ENCODE measurements at regions not wholly inside any gene's neighbourhood (a gene's known extent, or its start where the extent isn't known, plus 50 kb on each side); places are given as distances from the start of the nearest gene placed in this dataset.

DNA sequence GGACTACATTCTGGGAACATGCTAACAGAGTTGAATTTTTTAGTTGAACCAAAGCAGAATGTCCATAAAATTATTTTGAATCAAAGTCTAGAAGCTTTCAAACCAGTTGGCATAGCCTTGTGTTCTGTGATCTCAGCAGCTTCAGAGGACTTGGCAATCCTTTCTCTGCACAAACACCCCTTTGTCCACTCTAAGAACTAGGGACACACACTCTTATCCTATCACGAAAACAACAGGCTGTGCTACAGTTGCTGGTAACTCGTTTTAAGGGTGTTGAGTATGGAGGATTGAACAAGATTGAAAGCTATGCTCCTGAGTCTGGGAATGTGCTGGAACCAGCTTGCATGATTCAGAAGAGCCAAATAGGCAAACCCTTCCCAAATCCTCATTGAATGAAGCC is 76.4 kb upstream of the PRSS58 start:
- DNase-seq (ENCODE audit: low read depth): no peak

DNA sequence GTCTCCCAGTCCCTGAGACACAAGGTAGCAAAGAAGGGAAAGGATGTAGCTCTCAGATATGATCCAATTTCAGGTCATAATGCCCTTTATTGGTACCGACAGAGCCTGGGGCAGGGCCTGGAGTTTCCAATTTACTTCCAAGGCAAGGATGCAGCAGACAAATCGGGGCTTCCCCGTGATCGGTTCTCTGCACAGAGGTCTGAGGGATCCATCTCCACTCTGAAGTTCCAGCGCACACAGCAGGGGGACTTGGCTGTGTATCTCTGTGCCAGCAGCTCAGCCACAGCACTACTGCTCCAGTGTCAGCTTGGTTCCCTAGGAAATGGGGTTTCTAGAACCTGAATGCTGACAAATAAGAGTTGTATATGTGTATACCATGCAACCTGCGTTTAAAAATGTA is 74.6 kb upstream of the PRSS58 start:
- no peak for DNase-seq (ENCODE audit: low read depth)

DNA sequence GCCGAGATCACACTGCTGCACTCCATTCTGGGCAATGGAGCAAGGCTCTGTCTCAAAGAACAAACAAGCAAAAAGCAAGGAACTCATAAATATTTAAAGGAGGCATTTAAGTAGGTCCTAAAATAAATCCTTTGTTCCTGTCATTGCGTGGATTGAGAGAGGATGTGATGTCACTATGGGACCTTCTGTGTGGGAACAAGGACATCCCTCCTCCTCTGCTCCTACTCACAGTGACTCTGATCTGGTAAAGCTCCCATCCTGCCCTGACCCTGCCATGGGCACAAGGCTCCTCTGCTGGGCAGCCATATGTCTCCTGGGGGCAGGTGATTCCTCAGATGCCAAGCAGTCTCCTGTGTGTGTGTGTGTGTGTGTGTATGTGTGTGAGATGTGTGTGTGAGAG is 74.1 kb upstream of the PRSS58 start:
- no peak for DNase-seq (ENCODE audit: low read depth)

DNA sequence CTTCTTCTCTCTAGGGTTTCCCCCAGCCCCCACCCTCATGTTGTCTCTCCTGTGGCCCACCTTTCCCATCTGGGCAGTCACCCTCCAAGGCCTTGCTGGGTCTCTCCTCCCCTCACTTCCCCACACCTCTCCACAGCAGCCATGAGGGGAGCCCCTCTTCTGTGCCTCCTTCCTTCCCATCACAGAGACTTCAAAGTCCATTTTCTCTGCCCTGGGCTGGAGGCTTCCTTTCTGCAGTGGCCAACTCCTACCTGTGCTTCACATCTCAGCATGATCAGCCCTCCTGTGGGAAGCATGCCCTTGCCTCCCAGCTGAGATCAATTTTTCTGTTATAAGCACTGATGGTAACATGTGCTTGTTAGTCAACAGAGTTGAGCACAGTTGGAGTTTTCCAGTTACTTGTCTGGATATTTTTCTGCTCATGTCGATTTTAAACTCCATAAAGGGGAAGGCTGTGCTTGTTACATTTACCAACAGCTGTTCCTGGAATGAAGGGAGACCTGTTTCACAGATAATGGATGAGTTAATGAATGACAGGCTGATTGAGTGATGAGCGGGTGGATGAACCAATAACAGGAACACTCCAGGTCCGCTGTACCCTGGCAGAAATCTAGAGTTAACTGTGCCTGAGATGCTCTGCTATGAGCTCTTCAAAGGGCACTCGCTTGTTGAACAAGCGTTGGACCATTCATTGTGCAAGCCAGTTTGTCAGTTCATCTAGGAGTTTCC is 71.4 kb upstream of the PRSS58 start:
- DNase-seq (ENCODE audit: low read depth): no peak

DNA sequence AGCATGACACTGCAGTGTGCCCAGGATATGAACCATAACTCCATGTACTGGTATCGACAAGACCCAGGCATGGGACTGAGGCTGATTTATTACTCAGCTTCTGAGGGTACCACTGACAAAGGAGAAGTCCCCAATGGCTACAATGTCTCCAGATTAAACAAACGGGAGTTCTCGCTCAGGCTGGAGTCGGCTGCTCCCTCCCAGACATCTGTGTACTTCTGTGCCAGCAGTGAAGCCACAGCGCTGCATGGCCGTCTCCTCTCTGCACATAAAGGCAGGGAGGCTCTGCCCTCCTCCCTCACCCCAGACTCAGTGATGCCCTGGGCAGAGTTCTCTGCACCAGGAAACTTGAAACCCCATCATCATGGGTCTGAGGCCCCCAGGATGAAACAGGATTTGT is 70.7 kb upstream of the PRSS58 start:
- no peak for DNase-seq (ENCODE audit: low read depth)

DNA sequence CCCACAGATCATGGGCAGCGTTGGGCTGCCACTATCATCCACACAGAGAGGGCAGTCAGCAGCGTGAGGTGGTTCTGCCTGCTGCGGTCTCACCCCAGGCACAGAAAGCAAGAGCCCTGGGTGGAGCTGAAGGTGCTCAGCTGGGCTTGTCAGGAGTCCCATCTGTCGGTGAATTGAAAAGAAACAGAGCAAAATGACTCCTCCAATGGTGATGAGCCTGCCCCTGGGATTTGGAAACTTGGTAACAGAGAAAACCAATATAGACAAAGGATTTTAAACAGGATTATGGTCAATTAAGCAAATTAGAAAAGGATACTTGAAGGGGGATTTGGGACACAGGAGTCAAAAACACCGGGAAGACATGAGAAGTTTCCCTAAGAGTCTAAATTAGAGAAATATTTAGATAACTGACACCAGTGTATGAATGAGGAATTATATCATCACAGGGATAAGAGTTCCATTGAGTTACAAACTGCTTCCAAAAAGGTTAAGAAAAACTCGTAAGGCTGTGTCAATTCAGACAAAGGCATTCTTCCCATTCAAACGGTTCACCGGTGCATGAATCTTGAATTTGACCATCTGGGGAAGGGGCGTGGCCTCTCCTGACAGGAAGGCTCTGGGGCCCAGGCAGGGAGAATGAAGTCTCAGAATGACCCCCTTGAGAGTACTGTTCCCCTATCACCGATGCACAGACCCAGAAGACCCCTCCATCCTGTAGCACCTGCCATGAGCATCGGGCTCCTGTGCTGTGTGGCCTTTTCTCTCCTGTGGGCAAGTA is 70.0 kb upstream of the PRSS58 start:
- no peak for DNase-seq (ENCODE audit: low read depth)

DNA sequence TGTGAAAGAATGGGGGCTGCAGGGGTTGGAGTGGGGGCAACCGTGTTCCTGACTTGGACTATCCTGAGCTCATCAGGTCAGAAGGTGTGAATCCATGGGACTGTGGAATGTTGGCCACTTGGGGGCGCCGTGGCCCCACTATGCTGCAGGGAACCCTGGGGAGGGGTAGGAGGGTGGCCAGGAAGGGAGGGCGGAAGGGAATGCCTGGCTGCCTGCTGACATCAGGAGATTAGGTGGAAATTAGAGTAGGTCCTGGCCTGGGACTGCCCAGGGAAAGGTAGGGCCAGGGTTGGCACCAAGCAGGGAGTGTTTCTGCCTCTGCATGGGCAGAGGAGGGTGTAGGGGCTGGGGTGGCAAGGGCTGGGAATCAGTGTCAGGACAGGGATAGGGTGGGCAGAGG is 65.8 kb upstream of the PRSS58 start:
- DNase-seq (ENCODE audit: low read depth): no peak

DNA sequence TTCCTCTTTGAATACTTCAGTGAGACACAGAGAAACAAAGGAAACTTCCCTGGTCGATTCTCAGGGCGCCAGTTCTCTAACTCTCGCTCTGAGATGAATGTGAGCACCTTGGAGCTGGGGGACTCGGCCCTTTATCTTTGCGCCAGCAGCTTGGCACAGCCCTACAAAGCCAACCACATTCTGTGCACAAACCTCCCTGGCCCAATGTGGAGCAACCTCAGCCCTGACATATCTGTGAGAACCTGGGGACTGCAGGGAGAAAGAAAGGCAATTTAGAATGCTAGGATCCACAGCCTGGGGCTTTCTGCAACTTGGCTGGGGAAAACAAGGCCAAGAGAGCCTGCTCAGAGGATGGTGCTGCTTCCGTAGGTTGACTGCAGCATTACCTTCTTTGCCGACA is 63.5 kb upstream of the PRSS58 start:
- DNase-seq (ENCODE audit: low read depth): no peak

DNA sequence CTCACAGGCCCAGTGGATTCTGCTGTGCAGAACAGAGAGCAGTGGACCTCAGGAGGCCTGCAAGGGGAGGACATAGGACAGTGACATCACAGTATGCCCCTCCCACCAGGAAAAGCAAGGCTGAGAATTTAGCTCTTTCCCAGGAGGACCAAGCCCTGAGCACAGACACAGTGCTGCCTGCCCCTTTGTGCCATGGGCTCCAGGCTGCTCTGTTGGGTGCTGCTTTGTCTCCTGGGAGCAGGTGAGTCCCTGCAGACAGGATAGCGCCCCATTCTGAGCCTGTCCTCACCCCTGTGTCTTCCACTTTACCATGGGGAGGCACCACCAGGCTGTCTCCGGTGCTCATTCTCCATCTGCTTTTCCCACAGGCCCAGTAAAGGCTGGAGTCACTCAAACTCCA is 63.0 kb upstream of the PRSS58 start:
- no peak for DNase-seq (ENCODE audit: low read depth)

DNA sequence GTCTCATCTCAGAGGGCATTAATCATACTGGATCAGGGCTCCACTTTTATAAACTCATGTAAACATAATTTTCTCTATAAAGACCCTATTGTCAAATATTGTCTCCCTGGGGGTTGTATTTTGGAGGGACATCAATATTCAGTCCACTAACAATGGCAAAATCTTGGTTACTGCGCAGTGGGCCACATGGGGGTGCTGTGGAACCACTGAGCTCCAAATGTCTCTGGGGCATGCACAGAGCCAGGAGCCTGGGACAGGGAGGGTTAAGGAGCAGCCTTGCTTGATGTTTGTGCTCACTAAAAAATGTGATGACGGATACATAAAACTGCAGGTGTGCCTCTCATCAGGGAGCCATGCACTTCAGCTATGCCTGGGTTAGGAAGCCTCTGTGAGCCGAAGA is 62.1 kb upstream of the PRSS58 start:
- no peak for DNase-seq (ENCODE audit: low read depth)

DNA sequence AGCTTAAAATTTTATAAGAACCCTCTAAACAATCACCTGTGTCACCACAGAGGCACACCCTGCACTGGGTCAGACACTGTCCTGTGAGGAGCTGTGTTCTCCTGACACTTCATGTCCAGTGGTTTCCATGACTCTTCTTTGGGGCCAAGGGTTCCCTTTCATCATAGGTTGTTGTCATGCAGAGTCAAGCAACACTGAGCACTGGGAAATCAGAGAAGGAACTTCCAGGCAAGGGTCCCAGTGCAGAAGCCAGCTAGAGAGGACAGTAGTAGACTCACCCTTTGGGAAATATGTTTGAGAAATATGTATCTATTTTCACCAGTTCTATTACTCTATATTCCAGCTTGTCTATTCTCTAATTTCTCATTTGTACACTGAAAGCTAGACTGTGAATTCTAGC is 56.4 kb upstream of the PRSS58 start:
- DNase-seq (ENCODE audit: low read depth): no peak

DNA sequence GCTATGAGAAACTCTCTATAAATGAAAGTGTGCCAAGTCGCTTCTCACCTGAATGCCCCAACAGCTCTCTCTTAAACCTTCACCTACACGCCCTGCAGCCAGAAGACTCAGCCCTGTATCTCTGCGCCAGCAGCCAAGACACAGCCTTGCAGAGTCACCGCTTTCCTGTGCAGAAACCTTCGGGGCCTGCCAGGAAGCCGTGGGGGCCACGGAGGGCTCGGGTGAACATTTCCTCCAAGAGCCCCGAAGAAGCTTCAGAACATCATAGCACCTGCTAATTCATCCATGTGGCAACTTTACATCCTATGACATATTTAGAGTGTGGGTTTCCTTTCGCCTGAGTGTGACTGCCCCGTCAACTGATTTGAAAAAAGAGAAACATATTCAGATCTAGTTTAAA is 55.7 kb upstream of the PRSS58 start:
- no peak for DNase-seq (ENCODE audit: low read depth)

DNA sequence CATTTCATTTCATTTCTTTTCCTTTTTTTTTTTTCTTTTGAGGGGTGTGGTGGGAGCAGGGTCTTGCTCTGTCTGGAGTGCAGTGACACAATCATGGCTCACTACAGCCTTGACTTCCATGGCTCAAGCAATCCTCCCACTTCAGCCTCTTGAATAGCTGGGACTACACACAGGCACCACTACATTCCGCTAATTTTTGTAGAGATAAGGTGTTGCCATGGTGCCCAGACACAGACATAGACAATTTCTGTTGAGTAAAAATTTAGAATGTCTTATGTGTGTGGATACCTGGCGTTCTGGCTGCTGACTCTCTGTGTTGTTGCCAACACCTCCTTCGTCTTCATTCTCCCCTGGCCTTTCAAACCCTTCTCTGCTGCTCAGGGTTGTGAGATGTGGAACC is 54.0 kb upstream of the PRSS58 start:
- no peak for DNase-seq (ENCODE audit: low read depth)

DNA sequence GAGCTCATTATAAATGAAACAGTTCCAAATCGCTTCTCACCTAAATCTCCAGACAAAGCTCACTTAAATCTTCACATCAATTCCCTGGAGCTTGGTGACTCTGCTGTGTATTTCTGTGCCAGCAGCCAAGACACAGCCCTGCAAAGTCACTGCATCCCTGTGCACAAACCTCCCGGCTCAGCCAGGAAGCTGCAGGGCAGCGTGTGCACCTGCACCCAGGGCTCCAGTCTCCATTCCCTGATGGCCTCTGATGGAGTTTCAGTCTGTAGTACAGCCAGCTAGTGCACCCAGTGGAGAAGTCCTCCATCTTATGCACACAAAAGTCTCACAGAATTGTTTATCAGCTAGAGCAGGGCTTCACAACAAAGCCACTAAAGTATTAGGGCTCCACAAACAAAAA is 51.1 kb upstream of the PRSS58 start:
- DNase-seq (ENCODE audit: low read depth): no peak

DNA sequence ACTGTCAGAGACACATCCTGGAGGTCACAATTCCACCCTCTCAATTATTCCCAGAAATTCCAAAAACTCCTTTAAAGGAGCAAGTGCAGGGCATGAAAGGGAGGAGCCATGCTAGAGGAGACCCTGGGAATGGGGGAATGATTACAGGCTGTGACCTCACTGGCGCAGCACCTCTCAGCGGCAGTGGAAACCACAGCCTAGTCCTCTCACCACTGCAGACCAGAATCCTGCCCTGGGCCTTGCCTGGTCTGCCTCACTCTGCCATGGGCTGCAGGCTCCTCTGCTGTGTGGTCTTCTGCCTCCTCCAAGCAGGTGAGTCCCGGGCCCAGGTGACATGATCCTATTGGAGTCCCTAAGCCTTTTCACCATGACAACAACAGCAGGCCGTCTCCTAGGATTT is 50.5 kb upstream of the PRSS58 start:
- no peak for DNase-seq (ENCODE audit: low read depth)

All from activated gamma-delta T cell treated with anti-CD3 and anti-CD28 coated beads, Interleukin-2, amount 50 U/mL, for 16 hours (primary cell).